IPS DF 19.7 (cell line): ENCODE measurements at regions not wholly inside any gene's neighbourhood (a gene's known extent, or its start where the extent isn't known, plus 50 kb on each side); places are given as distances from the start of the nearest gene placed in this dataset.
"Not testable (repeated sequence)": the region's sequence is repeated elsewhere in the genome, so short reads cannot be mapped to it uniquely, and the experiment has no call there.

ENCODE experiments used
- DNase-seq: peaks from one replicate; pipeline ENCODE4 v3.0.0-alpha.2; 2013; ENCODE audit warnings: low read depth, low spot score

DNA sequence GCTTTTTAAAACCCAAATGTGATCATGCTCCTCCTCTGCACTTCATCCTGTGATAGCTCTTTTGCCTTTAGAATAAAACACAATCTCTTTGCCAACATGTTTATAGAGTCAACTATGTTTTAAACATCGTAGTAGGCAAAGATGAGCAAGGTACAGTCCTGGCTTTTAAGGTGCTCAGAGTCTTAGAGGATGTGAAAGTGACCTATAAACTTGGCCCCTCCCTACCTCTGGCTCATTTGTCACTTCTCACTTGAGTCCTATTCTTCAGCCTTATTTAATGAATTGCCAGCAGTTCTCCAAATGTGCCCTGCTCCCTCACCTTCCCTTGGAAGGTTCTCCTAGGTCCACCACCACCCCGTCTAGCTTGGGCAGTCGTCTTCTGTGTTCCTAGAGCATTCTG is 617.0 kb upstream of the NR5A2 start:
- DNase-seq: no peak

DNA sequence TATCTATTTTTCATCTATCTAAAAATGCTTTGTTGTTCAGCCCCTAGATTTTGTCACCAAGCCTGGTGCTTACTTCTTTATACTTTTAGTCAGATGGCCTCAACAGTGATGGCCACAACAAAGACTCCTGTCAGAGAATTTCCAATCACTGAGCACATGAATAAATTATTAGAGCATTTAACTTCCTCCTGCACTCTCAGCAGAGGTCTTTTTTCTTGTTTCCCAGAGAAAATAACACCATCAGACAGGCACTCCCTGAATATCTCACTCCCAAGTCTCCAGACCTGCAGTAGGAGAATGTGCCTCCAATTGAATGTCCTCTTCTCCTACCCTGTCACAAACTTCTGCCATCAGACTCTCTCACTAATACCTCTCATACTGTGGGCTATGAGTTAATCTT is 616.0 kb upstream of the NR5A2 start:
- DNase-seq: no peak

DNA sequence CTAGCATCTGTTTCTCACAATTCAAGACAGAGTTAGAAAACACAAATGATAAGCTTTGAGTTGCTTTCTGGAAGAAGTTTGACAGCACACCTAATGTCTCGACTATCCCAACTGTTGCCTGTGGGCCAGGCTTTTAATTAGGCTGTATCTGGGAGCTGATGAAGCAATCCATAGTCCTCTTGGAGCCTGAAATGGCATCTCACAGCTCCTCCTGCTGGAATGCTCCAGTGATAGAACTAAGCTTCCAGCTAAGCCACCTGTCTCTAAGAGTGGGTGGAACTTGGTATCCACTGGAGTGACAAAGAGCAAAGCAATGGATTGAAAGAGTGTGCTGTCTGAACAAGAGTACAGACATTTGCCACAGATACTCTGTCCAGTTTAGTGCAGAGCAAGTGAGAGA is 605.3 kb upstream of the NR5A2 start:
- peak; percentile 42 for DNase-seq

DNA sequence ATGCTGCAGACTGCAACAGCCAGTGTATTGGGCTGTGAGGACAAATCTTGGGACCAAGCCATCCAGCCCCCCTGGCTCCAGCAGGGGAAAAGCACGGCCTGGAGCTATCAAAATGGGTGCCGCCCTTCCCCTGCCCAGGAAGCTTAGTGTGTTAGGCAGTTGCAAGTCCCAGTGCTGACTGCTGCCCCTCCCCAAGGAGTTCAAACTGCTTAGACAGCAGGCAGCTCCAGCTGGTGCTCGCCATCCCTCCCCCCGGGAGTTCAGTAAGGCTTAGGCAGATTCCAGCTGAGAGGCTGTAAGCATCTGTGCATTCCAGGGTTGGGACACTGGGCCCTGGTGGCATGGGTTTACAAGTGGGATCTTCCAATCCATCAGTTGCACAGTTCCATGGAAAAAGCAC is 579.6 kb upstream of the NR5A2 start:
- no peak for DNase-seq

DNA sequence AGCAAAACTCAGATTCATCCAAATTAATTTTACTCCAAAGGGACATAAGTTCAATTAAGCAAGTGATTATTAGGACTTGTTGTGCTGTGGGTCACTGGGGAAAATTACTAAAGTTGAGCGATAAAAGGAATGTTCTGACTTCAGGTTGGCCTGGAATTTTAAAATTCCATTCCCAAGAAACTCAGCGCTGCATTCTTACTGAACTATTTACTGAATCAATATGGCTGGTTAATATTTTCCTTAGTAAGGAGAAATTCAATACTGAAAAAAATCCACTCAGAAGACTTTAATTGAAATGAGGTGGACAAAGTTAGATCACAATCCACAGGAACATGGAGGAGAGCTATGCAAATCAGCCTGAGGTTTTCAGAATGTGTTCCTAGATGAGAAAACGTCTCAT is 578.9 kb upstream of the NR5A2 start:
- DNase-seq: no peak

DNA sequence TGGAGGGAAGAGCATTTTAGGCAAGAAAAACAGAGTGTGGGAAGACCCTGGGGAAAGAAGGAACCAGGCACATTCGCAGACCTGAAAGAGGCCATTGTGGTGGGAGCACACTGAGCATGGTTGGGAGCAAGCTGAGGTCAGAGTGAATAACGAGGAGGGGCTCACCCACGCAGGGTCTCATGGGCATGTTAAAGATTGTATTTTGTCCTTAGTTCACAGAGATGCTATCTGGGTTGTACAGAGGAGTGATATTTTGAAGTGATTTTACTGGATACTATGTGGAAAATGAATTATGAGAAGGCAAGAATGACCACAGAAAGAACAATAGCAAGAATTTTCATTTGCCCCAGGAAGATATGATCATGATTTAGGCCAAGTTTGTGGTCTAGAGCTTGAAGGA is 578.3 kb upstream of the NR5A2 start:
- DNase-seq: no peak

DNA sequence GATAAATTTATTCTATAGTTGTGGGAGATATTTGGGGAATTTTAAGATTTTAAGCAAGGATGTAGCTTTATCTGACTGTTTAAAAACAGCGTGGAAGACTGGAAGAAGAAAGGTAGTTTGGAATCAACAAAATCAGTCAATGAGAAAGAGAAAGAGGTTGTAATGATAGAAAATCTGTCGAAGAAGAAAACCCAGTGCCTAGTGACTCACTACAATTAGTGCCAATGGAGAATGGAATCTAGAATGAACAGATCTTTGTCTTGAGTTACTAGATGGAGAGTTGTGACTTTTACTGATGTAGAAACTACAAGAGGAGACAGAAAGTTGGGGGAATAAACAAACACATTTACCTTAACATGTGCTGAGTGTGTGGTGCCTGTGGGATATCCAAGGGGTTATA is 577.8 kb upstream of the NR5A2 start:
- no peak for DNase-seq

DNA sequence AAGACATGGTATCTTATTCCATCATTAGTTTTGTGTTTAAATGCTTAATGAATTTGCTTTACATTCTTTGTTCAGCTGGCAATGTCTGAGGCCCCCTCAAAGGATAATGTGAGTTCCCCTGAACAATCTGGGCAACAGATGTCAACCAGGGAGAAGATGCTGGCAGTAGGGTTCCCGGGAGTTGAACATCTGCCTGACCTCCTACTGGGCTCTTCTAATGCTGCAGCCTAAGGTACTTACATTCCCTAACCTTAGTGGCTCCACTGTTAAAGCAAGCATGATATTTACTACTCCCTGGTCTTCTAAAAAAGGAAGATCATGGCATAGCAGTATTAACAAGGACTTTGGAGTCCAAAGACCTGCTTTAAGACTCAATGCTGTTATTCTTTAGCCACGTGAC is 574.9 kb upstream of the NR5A2 start:
- no peak for DNase-seq

DNA sequence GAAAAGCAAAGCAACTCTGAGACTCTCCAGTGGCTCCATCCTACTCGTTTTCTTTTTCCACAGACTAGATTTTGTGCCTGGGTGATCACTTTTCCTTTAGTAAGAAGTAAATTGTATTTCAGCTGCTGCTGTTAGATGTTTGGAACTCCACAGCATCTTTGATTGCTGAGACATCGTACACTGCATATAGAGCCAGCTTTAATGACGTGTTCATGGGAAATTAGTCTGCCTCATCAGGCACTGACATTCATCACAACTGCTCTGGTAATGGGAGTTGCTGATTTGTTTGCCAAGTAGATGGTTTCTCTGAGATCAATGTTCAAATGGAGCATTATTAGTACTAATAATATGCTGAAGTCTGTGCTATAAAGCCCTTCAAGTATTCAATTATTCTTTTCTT is 573.8 kb upstream of the NR5A2 start:
- DNase-seq: no peak

DNA sequence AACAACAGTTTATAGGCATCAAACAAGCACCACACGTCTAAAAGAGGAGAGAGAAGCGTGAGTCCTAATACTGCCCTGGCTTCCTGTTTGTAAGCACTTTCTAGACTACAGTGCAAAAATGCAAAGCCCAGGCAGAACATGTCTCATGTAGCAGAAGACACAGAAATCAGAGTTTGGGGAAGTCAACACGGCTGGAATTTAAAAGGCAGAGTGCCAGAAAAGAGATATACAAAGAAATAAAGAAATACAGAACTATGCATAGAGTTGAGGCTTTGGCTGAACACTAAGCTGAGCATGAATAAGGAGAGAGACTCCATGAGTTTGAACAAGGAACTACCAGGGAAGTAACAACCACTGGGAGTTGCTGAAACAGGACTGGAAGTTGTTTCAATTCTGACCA is 566.6 kb upstream of the NR5A2 start:
- no peak for DNase-seq

DNA sequence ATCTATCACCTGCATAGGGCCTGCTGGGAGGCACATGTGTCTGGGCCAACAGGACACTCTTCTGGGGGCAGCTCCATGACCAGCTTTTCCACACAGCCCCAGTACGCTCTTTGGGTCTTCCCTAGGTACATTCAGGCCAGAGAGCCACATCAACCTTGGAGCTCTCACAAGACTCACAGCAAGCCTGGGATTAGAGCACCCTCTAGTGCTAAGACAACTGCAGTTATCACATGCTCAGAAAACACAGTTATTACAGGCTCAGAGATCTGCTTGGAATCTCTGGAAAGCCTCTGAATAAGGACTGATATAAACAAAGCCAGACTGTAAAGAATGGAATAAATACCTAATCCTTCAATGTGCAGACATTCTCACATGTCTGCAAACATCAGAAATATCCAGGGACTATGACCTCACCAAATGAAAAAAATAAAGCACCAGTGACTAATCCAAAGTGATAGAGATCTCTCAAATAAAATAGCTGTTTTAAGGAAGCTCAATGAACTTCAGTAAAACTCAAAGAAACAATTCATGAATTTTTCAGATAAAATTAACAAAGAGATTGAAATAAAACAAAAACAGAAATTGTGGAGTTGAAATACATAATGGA is 563.9 kb upstream of the NR5A2 start:
- peak; percentile 35 for DNase-seq

DNA sequence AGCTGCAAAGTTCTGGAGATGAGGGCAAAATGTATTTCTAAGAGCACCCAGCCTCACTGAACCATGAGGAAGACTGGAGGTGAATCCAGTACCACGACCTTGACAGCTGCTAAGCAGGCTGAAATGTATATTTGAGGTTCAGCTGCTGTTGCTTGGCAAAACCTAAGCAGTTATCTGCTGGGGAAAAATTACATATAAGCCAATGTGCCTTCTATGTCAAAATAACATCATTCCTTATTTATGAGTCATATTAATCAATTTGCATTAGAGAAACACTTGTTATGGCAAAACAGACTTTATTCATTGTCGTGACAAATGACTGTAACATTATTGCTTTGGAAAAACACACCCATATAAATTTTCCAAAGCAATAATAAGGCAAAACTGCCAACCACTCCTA is 560.5 kb upstream of the NR5A2 start:
- DNase-seq: no peak

DNA sequence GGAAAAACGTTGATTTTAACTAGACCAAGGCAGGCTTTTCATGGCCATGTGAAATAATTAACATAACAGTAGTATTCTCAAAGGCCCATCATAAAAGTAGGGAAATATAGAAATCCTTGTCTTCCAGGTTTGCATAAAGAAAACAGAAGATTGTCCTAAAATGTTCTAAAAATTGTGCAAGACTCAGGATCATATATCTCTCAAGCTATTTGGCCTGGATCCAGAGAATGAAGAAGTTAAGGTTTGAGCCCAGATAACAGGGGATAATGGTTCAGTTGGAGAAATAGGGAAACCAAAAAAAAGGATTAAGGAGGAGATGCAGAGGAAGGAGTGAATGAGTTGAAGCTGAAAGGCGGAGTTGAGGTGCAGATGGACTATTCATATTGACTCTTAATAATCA is 555.5 kb upstream of the NR5A2 start:
- no peak for DNase-seq

DNA sequence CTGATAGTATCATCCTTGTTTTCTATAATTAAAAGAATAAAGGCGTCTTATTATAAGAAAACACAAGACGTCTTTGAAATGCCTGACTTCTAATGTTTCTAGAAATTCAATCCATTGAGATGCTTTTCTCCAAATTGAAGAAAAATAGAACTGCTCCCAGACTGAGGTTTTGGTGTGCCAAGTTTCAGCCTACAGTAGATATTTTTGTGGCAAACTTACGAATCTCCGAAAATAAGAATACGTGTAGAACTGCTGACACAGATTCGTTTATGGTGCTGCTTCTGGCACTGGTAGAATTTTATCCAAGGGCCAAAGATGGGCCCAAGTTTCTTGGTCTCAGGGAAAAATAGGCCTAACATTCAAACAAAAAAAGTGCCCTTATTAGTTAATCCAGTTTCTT is 554.5 kb upstream of the NR5A2 start:
- no peak for DNase-seq

DNA sequence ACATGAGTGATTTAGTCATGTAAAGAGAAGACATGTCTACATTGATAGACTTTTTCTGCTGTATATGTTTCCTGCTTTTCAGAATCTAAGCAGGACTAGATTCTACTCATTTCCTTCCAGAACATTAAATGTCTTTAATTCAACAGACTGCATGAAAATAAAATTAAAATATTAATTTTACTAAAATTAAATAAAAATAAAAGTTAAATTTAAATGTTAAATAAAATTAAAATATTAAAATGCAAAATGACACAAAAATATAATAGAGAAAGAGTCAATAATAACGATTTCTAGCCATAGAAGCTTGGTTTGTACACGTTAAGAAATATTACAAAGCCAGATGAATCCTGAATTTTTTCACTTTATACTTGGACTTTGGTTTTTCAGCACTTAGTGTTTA is 552.8 kb upstream of the NR5A2 start:
- no peak for DNase-seq

DNA sequence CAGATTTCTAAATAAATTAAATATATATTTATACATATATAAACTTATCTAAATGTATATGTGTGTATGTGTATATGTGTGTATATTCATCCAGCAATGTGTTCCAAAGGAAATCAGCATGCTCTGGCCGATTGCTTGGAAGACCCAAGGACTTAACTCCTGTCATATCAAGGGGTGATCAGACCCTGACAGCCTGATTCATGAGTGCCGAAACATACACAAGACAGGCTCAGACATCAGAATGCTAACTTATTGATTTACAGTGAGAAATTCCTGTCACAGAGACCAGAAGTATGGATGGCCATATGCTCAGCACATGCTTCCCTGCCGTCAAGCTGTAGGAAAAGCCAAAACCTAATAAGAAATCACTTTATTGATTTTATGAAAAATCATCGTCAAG is 545.1 kb upstream of the NR5A2 start:
- no peak for DNase-seq

DNA sequence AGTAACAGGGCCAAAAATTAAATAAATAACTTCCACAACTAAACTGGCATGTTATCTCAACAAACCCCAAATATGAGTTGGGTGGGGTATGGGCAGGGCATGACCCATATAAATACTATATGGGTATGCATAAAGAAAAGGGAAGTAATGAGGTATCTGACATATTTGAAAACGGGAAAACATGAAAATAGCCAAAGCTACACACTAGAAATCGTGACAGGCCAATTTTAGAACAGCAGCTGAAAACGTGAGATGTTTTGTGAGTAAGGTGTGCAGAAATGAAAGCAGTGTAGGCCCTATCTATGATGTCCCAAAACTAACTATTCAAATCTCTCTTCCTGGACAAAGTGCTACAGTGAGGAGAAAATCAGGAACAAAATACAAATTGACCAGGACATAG is 537.9 kb upstream of the NR5A2 start:
- DNase-seq: no peak

DNA sequence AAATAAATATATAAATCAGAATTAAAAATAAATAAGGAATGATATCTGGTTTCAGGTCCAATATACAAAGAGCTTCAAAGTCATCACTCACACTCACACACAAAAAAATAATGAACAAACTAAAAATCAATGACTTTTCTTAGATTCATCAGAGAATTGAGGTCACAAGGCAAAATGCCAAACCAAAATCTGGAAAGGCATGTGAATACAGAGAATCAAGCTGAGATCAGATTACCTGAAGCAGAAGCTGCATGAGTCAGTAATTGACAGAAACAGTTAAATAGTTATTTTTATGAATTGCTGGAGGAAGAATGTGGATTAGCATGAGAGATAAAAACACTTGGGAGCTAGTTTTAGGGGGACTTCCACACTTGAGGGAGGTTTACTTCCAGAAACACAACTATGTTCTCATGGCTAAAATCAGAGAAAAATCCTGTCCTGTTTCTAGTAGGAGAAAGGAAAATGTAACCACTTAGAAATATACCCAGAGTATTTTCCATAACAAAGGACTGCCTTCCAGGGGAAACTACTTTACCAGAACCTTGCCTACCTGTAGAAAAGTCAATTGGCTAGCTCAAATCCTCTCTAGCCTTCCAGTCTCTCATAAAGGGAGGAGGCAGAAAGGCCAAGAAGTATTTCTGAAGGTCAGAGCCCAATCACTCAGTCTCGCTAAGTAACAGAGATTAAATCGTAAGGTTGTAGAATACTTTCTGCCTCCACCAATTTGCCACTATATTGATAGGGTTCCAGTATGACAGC is 536.6 kb upstream of the NR5A2 start:
- DNase-seq: peak; percentile 9

DNA sequence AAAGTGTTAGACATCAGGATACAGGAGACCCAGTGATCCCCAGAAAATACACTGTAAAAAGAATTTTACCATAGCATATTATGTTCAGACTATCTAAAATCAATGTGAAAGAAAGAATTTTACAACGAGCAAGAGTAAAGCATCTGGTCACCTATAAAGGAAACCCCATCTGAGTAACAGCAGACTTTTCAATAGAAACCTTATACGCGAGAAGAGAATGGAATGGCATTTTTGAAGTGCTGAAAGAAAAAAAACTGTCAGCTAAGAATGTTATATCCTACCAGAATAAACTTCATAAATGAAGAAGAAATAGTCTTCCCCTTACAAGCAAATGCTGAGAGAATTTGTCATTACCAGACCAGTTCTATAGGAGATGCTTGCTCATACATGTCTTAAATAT is 532.1 kb upstream of the NR5A2 start:
- no peak for DNase-seq

DNA sequence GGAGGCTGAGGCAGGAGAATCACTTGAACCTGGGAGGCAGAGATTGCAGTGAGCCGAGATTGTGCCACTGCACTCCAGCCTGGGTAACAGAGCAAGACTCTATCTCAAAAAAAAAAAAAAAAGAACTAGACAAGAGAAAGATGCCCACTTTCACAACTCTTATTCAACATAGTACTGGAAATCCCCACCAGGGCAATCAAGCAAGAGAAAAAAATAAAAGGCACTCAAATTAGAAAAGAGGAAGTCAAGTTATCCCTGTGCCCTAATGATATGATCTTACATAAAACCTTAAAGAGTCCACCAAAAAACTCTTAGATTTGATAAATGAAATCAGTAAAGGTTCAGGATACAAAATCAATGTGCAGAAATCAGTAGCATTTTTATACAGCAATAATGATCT is 528.7 kb upstream of the NR5A2 start:
- DNase-seq: not testable (repeated sequence)

DNA sequence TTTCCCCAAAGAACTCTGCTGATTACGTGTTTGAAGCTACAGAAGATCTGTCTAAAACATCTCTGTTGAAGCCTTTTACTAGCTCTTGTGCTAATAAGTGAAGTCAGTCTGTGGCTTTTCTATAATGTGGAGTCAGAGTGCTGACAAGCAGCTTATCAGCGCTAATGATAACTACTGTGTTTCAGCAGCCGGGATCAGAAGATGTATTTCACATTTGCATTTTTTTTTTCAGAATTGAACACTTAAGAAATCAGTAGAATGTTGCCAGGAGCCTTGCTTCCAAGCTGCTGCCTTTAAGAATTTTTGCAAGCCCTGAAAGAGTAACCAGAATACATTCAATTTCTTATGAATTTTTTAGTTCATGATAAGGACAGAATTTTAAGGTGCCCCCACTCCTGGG is 519.4 kb upstream of the NR5A2 start:
- no peak for DNase-seq

DNA sequence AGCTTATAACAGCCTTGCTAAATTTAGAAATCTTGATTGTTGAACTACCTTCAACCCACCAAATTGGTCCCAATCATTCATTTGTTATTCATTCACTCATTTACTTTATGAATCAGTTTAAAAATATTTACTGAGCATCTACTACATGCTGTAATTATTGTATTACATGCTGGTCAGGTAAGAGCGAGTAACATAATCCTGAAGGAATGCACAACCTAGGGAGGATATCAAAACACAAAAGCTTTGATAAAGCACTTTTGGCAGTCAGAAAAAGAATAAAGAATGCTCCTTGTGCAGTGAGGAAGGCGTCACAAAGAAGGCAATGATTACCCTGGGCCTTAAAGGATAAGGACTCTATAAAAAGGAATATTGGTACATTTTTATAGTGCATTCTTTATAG is 518.9 kb upstream of the NR5A2 start:
- DNase-seq: no peak

DNA sequence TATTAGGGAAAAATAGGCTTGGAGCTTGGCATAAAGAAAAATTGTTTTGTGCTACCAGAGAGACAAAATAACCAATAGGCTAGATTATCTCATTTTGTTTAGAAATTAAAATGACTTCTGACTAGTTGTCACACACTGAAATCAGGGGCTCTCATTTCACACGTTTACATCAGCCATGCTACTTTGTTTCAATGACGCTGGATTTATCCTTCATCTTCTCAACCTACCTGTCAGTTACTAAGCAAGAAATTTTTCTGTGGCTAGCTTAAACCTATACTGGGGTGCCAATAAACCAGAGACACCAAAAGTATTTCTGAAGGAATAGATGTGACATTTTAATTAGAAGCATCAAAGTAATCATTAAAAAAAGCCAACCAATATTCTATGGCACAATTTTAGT is 518.1 kb upstream of the NR5A2 start:
- no peak for DNase-seq

DNA sequence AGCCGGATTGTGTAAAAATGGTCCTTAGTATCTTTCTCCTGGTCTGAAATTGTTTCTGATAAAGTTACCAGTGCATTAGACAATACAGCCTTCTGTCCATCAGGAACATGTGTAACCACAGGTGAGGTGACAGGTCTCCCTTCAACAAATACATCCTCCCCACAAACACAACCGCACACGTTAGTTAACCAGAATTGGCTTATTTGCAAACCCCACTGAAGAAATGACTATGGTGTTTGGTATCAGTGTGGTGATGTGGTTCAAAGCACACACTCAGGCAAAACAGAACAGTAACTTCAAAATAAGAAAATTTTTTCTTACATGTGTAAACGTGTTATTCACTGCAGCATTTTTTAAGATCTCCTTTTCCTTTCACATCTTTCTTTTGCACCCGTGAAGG is 517.2 kb upstream of the NR5A2 start:
- DNase-seq: no peak
